Gastrocnemius medialis (tissue), 4 donors: ENCODE measurements at regions not wholly inside any gene's neighbourhood (a gene's known extent, or its start where the extent isn't known, plus 50 kb on each side); places are given as distances from the start of the nearest gene placed in this dataset.

Experiments used
- POLR2A ChIP-seq, 2 donors: fragments of 450-650 bp; IDR thresholded peaks; one replicate each; pipeline ENCODE4 v1.6.1; 2017; ENCODE audit warnings: antibody characterized with exemption in 2 of 2, mild to moderate bottlenecking in 2 of 2, moderate library complexity in 2 of 2
- TF ChIP-seq, protein P1 (sequence below), 5 experiments: fragments of 450-650 bp in 3 of 5; fragments of 200-600 bp in 2 of 5; sonication (generic) in 2 of 5; IDR thresholded peaks in 4 of 5; conservative IDR thresholded peaks in 1 of 5; 1 replicate in 4 of 5; 2 replicates in 1 of 5; pipeline ENCODE4 v1.5.1; 2016 to 2019; ENCODE audit warnings: antibody characterized with exemption in 5 of 5, mild to moderate bottlenecking in 3 of 5, moderate library complexity in 3 of 5

DNA sequence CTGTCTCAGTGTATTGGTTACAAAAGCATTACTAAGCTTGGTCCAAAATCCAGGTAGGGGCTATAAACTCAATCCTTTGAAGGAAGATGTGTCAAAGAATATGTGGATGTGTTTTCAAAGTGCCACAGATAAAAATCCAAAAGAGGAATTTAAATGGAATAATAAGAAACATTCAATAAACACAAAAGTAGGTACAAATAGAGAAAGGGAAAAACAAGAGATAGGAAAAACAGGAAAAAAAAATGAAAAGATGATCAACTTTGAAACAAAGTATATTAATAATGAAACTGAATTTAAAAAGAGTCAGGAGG, 64.0 kb downstream of the PPP4R3C start:
- TF ChIP-seq, protein P1, sequence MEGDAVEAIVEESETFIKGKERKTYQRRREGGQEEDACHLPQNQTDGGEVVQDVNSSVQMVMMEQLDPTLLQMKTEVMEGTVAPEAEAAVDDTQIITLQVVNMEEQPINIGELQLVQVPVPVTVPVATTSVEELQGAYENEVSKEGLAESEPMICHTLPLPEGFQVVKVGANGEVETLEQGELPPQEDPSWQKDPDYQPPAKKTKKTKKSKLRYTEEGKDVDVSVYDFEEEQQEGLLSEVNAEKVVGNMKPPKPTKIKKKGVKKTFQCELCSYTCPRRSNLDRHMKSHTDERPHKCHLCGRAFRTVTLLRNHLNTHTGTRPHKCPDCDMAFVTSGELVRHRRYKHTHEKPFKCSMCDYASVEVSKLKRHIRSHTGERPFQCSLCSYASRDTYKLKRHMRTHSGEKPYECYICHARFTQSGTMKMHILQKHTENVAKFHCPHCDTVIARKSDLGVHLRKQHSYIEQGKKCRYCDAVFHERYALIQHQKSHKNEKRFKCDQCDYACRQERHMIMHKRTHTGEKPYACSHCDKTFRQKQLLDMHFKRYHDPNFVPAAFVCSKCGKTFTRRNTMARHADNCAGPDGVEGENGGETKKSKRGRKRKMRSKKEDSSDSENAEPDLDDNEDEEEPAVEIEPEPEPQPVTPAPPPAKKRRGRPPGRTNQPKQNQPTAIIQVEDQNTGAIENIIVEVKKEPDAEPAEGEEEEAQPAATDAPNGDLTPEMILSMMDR (IDR thresholded peaks at IDR 0.05 in 4 of 5, conservative IDR thresholded peaks at IDR 0.05 in 1 of 5), result no peak
- no peak for TF ChIP-seq POLR2A (IDR thresholded peaks at IDR 0.05)
